MM.1S (cell line): ENCODE measurements at regions not wholly inside any gene's neighbourhood (a gene's known extent, or its start where the extent isn't known, plus 50 kb on each side); places are given as distances from the start of the nearest gene placed in this dataset.

ENCODE experiments used
- DNase-seq: peaks from one replicate; pipeline ENCODE4 v3.0.0-alpha.2; 2015
- H2AFZ ChIP-seq: fragments of 300-600 bp; sonication (generic); 2 replicates; pipeline ENCODE4 v1.6.0; 2016; ENCODE audit warnings: antibody characterized with exemption, low read length
- H3F3A ChIP-seq: fragments of 300-600 bp; sonication (generic); 2 replicates; pipeline ENCODE4 v1.6.1; 2016; ENCODE audit warnings: mild to moderate bottlenecking, antibody characterized with exemption, low read length, moderate library complexity, mixed read lengths; ENCODE audit not compliant: insufficient read depth
- H3K27ac ChIP-seq: fragments of 300-600 bp; sonication (generic); 2 replicates; pipeline ENCODE4 v1.5.1; 2016; ENCODE audit warnings: mild to moderate bottlenecking, low read length
- H3K27me3 ChIP-seq: fragments of 300-600 bp; sonication (generic); replicated peaks from 2 replicates; pipeline ENCODE4 v1.6.0; 2016; ENCODE audit warnings: low read length; ENCODE audit not compliant: insufficient read depth
- H3K36me3 ChIP-seq: fragments of 300-600 bp; sonication (generic); replicated peaks from 2 replicates; pipeline ENCODE4 v1.6.1; 2016; ENCODE audit warnings: mild to moderate bottlenecking, low read length, mixed read lengths; ENCODE audit not compliant: insufficient read depth
- H3K4me1 ChIP-seq: fragments of 300-600 bp; sonication (generic); 2 replicates; pipeline ENCODE4 v1.6.1; 2016; ENCODE audit warnings: low read length, mixed read lengths
- H3K4me2 ChIP-seq: fragments of 300-600 bp; sonication (generic); 2 replicates; pipeline ENCODE4 v1.6.0; 2016; ENCODE audit warnings: low read depth, low read length
- H3K4me3 ChIP-seq: fragments of 300-600 bp; sonication (generic); 2 replicates; pipeline ENCODE4 v1.5.1; 2016; ENCODE audit warnings: low read length, mixed read lengths
- H3K79me2 ChIP-seq: fragments of 300-600 bp; sonication (generic); 2 replicates; pipeline ENCODE4 v1.6.1; 2016; ENCODE audit warnings: mixed run types, low read length, mixed read lengths
- H3K9ac ChIP-seq: fragments of 300-600 bp; sonication (generic); 2 replicates; pipeline ENCODE4 v1.6.1; 2016; ENCODE audit warnings: low read length, mixed read lengths
- H3K9me2 ChIP-seq: fragments of 300-600 bp; sonication (generic); replicated peaks from 2 replicates; pipeline ENCODE4 v1.6.1; 2016; ENCODE audit warnings: mild to moderate bottlenecking, low read length, mixed read lengths; ENCODE audit not compliant: insufficient read depth
- H3K9me3 ChIP-seq: fragments of 300-600 bp; sonication (generic); replicated peaks from 2 replicates; pipeline ENCODE4 v1.6.1; 2016; ENCODE audit warnings: mild to moderate bottlenecking, low read length, mixed read lengths; ENCODE audit not compliant: insufficient read depth
- H4K20me1 ChIP-seq: fragments of 300-600 bp; sonication (generic); 2 replicates; pipeline ENCODE4 v1.6.1; 2016; ENCODE audit warnings: mild to moderate bottlenecking, low read length, moderate library complexity, mixed read lengths; ENCODE audit not compliant: insufficient read depth
- CTCF ChIP-seq: fragments of 300-600 bp; sonication (generic); IDR thresholded peaks from 2 replicates; pipeline ENCODE4 v1.5.1; 2016; ENCODE audit warnings: antibody characterized with exemption, low read length, mixed read lengths
- EZH2 ChIP-seq: fragments of 300-600 bp; sonication (generic); optimal IDR thresholded peaks from 2 replicates; pipeline ENCODE3; 2017; ENCODE audit warnings: low read depth, mild to moderate bottlenecking, antibody characterized with exemption, low read length, mixed read lengths
- EZH2phosphoT487 ChIP-seq: fragments of 300-600 bp; sonication (generic); IDR thresholded peaks from 2 replicates; pipeline ENCODE4 v1.6.1; 2018; ENCODE audit warnings: antibody characterized with exemption, low read length

DNA sequence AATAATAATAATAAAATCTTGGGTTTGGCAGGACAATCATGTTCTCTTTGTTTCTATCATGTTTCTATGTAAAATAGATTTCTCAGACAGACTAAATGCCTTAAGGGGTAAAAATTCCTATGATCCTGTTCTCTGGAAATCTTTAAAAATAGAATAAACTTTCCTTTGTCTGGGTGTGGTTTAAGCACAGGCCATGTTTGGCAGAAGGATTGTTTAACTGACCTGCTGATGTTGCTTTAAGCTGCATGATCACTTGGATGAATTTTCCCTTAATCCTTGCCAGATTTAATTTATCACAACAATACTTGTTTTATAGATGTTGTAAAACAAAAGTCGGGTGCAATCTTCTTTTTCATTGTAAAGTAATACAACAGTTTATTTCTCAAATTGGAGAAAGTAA lies 341.7 kb upstream of the FAT1 start:
- H3F3A ChIP-seq = no peaks in the 10 kb centered on the region
- DNase-seq = no peak
- no peaks in the 10 kb centered on the region for H3K36me3 ChIP-seq
- no peaks in the 10 kb centered on the region for H3K9me2 ChIP-seq
- H3K9ac ChIP-seq = no peak overlapping the region
- H3K4me1 ChIP-seq = no peaks in the 10 kb centered on the region
- TF ChIP-seq CTCF (no peak), EZH2phosphoT487 (no peak), EZH2 (no peak)
- H3K4me3 ChIP-seq = no peak overlapping the region
- H3K79me2 ChIP-seq = no peaks in the 10 kb centered on the region
- no peak overlapping the region for H3K4me2 ChIP-seq
- H3K27ac ChIP-seq = no peak overlapping the region
- H3K9me3 ChIP-seq = no peaks in the 10 kb centered on the region
- H4K20me1 ChIP-seq = no peaks in the 10 kb centered on the region
- no peaks in the 10 kb centered on the region for H3K27me3 ChIP-seq
- H2AFZ ChIP-seq = no peak overlapping the region

DNA sequence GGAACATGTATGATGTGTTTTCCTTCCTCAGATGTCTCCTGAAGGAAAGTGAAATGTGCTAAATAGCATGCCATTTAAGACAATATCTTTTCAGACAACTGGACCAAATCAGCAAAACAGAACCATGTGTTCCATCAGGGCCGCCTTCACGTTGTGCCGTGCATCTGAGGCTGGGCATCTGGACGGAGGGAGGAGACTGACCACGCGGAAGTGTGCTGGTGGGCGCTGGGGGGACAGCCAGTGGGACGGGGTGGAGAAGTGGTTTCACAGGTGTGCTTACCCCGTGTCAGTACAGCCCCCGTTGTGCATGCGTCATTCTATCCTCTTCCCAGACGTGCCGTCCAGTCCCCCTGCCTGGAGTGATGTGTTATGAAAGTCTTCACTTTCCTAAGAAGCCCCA lies 342.1 kb upstream of the FAT1 start:
- Histone ChIP-seq H3K4me3 (no peak overlapping the region), H2AFZ (no peak overlapping the region)

GRCh38 chr4:187069398-187069797 lies 345.7 kb upstream of the FAT1 start:
- Histone ChIP-seq H3K27me3 (no peaks in the 10 kb centered on the region), H3K9me3 (no peaks in the 10 kb centered on the region), H3K4me2 (no peak overlapping the region), H3K9me2 (no peaks in the 10 kb centered on the region), H3K36me3 (no peaks in the 10 kb centered on the region), H3K4me3 (no peak overlapping the region), H3F3A (no peaks in the 10 kb centered on the region), H3K27ac (no peak overlapping the region), H2AFZ (no peak overlapping the region), H3K79me2 (no peaks in the 10 kb centered on the region), H4K20me1 (no peaks in the 10 kb centered on the region), H3K4me1 (no peaks in the 10 kb centered on the region), H3K9ac (no peak overlapping the region)
- no peak for DNase-seq
- TF ChIP-seq CTCF (no peak), EZH2phosphoT487 (no peak), EZH2 (no peak)

More for the DNA sequence above, 342.1 kb upstream of the FAT1 start:
- no peaks in the 10 kb centered on the region for H3K79me2 ChIP-seq
- H3F3A ChIP-seq = no peaks in the 10 kb centered on the region
- H3K9ac ChIP-seq = no peak overlapping the region
- no peaks in the 10 kb centered on the region for H3K9me3 ChIP-seq
- H3K9me2 ChIP-seq = no peaks in the 10 kb centered on the region
- H3K4me2 ChIP-seq = no peak overlapping the region
- TF ChIP-seq EZH2 (no peak), EZH2phosphoT487 (no peak)
- no peaks in the 10 kb centered on the region for H3K36me3 ChIP-seq
- no peaks in the 10 kb centered on the region for H4K20me1 ChIP-seq
- no peak overlapping the region for H3K27ac ChIP-seq
- no peaks in the 10 kb centered on the region for H3K27me3 ChIP-seq
- H3K4me1 ChIP-seq = no peaks in the 10 kb centered on the region
- no peak for DNase-seq

GRCh38 chr4:187070158-187070557 lies 346.5 kb upstream of the FAT1 start:
- H3K9ac ChIP-seq = no peak overlapping the region
- no peak overlapping the region for H2AFZ ChIP-seq
- H3K36me3 ChIP-seq = no peaks in the 10 kb centered on the region
- no peak for TF ChIP-seq EZH2
- no peak for TF ChIP-seq EZH2phosphoT487
- TF ChIP-seq CTCF = no peak
- H4K20me1 ChIP-seq = no peaks in the 10 kb centered on the region
- DNase-seq = no peak
- H3K4me1 ChIP-seq = no peaks in the 10 kb centered on the region
- no peaks in the 10 kb centered on the region for H3K79me2 ChIP-seq
- no peaks in the 10 kb centered on the region for H3K9me3 ChIP-seq
- H3F3A ChIP-seq = no peaks in the 10 kb centered on the region
- H3K27me3 ChIP-seq = no peaks in the 10 kb centered on the region
- H3K4me3 ChIP-seq = no peak overlapping the region
- no peaks in the 10 kb centered on the region for H3K9me2 ChIP-seq
- H3K4me2 ChIP-seq = no peak overlapping the region
- no peak overlapping the region for H3K27ac ChIP-seq
